WTC11 (cell line): ENCODE measurements at regions not wholly inside any gene's neighbourhood (a gene's known extent, or its start where the extent isn't known, plus 50 kb on each side); places are given as distances from the start of the nearest gene placed in this dataset.

Experiments used
- ATF2 ChIP-seq: sonication (generic); formaldehyde crosslinking; IDR thresholded peaks from 2 replicates; pipeline ENCODE4 v1.8.1; 2022; ENCODE audit warnings: low read depth, missing genetic modification reagents, borderline replicate concordance
- CREM ChIP-seq: sonication (generic); formaldehyde crosslinking; IDR thresholded peaks from 2 replicates; pipeline ENCODE4 v1.8.1; 2022; ENCODE audit warnings: mild to moderate bottlenecking, missing genetic modification reagents, moderate library complexity
- CTCF ChIP-seq: fragments of 200-600 bp; IDR thresholded peaks from 2 replicates; pipeline ENCODE4 v1.8.0; 2022; ENCODE audit warnings: antibody characterized with exemption
- E2F5 ChIP-seq: sonication (generic); formaldehyde crosslinking; IDR thresholded peaks from 2 replicates; pipeline ENCODE4 v1.8.1; 2022; ENCODE audit warnings: mild to moderate bottlenecking, moderate library complexity, missing genetic modification reagents
- ETV6 ChIP-seq: sonication (generic); formaldehyde crosslinking; IDR thresholded peaks from 2 replicates; pipeline ENCODE4 v1.8.1; 2022; ENCODE audit warnings: mild to moderate bottlenecking, missing genetic modification reagents
- GABPB1 ChIP-seq: sonication (generic); formaldehyde crosslinking; IDR thresholded peaks from 2 replicates; pipeline ENCODE4 v1.8.1; 2023; ENCODE audit warnings: mild to moderate bottlenecking, missing genetic modification reagents
- HMGXB4 ChIP-seq: sonication (generic); formaldehyde crosslinking; IDR thresholded peaks from 2 replicates; pipeline ENCODE4 v1.8.1; 2023; ENCODE audit warnings: mild to moderate bottlenecking, moderate library complexity, missing genetic modification reagents
- JAZF1 ChIP-seq: fragments of 250-450 bp; sonication (Bioruptor Pico); IDR thresholded peaks from 2 replicates; pipeline ENCODE4 v1.9.0; 2021; ENCODE audit warnings: moderate library complexity, mild to moderate bottlenecking, inconsistent platforms
- PRDM15 ChIP-seq: sonication (generic); formaldehyde crosslinking; IDR thresholded peaks from 2 replicates; pipeline ENCODE4 v1.8.0; 2022; ENCODE audit warnings: missing genetic modification reagents
- RELA ChIP-seq: sonication (generic); formaldehyde crosslinking; IDR thresholded peaks from 2 replicates; pipeline ENCODE4 v1.8.1; 2022; ENCODE audit warnings: missing genetic modification reagents, mild to moderate bottlenecking, borderline replicate concordance
- SMAD3 ChIP-seq: sonication (generic); formaldehyde crosslinking; IDR thresholded peaks from 2 replicates; pipeline ENCODE4 v1.8.0; 2022; ENCODE audit warnings: missing genetic modification reagents, mild to moderate bottlenecking, borderline replicate concordance
- ZNF281 ChIP-seq: sonication (generic); formaldehyde crosslinking; IDR thresholded peaks from 2 replicates; pipeline ENCODE4 v1.8.0; 2023; ENCODE audit warnings: mild to moderate bottlenecking, missing genetic modification reagents

- TF ChIP-seq E2F5 (CRISPR knock-in tag) (no peak), CTCF (no peak), GABPB1 (CRISPR knock-in tag) (no peak), JAZF1 (no peak), PRDM15 (no peak), HMGXB4 (no peak), SMAD3 (CRISPR knock-in tag) (no peak), ZNF281 (CRISPR knock-in tag) (no peak), ETV6 (CRISPR knock-in tag) (no peak), ATF2 (CRISPR knock-in tag) (no peak), RELA (CRISPR knock-in tag) (no peak), CREM (CRISPR knock-in tag) (no peak)
These were observed 246.3 kb upstream of the RREB1 start for GRCh38 chr6:6861351-6861894.
